HG02970 (cell line): ENCODE measurements at regions not wholly inside any gene's neighbourhood (a gene's known extent, or its start where the extent isn't known, plus 50 kb on each side); places are given as distances from the start of the nearest gene placed in this dataset.
"Not testable (repeated sequence)": the region's sequence is repeated elsewhere in the genome, so short reads cannot be mapped to it uniquely, and the experiment has no call there.

Source experiments
- ATAC-seq: cut with Tn5 transposase; IDR thresholded peaks from one replicate; pipeline ENCODE4 v1.9.1; 2021; ENCODE audit warnings: mild to moderate bottlenecking, moderate library complexity, moderate number of reproducible peaks; ENCODE audit not compliant: unreplicated experiment, low FRiP score

DNA sequence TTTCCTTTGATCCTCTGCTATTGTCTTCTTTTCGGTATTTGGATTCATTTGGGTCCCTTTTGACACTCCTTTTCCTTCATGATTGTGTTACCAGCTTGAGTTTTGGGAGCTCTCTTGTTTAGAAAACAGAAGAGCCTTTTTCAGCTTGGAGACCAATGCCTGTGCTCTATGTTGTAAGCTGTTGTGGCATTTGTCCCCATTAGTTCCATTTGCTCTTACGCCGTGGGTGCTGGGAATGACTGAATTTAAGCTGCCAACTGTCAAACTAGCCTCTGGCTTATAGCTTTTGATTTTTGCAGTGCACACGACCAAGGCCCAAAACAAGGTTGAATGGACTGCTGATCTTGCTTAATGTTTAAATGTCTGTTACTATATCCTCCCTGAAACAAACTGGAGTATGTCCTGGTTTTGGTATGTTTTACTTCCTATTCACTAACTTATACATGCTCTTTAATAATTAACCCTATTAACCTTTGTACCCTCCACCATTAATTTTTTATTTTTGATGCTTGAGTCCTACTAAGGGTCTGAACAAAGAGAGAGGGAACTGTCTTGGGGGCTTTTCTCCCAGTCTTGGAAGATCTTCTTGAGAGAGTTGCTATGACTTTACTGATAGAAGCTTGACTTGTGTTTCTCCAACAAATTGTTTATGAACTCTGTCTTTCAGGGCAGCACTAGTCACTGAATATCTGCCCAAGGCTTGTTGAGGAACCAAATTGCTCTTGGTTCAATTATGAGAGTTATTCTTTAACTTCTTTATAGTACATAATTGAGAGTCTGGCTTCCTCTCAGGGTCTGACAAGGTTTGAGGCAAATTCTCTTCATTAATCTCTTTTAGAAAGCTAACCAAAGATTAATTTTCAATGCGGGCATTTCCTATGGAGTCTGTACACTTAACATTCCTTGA, 100.3 kb upstream of the SIRPG start:
- ATAC-seq: no peak

GRCh38 chr20:1757072-1757471, 99.5 kb upstream of the SIRPG start:
- ATAC-seq: no peak

GRCh38 chr20:1754749-1755148, 97.2 kb upstream of the SIRPG start:
- no peak for ATAC-seq

GRCh38 chr20:1754306-1754705, 96.7 kb upstream of the SIRPG start:
- ATAC-seq: no peak

DNA sequence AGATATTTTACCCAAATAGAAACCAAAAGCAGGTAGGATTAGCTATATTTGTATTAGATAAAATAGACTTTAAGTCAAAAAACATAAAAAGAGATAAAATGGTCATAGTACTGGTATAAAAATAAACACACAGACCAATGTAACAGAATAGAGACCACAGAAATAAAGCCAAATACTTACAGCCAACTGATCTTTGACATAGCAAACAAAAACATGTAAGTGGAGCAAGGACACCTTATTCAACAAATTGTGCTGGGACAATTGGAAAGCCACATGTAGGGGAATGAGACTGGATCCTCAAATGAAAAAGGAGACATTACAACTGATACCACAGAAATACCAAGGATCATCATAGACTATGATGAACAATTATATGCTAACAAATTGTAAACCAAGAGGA, 94.5 kb upstream of the SIRPG start:
- ATAC-seq: no peak

GRCh38 chr20:1748777-1749176, 91.2 kb upstream of the SIRPG start:
- no peak for ATAC-seq

- ATAC-seq: no peak
Observed at GRCh38 chr20:1747953-1748577, 90.5 kb upstream of the SIRPG start.

- ATAC-seq: not testable (repeated sequence)
Observed at GRCh38 chr20:1742049-1742434, 84.5 kb upstream of the SIRPG start.

- no peak for ATAC-seq
Observed at GRCh38 chr20:1741309-1742048, 83.9 kb upstream of the SIRPG start.

GRCh38 chr20:1737134-1737533, 79.6 kb upstream of the SIRPG start:
- no peak for ATAC-seq

DNA sequence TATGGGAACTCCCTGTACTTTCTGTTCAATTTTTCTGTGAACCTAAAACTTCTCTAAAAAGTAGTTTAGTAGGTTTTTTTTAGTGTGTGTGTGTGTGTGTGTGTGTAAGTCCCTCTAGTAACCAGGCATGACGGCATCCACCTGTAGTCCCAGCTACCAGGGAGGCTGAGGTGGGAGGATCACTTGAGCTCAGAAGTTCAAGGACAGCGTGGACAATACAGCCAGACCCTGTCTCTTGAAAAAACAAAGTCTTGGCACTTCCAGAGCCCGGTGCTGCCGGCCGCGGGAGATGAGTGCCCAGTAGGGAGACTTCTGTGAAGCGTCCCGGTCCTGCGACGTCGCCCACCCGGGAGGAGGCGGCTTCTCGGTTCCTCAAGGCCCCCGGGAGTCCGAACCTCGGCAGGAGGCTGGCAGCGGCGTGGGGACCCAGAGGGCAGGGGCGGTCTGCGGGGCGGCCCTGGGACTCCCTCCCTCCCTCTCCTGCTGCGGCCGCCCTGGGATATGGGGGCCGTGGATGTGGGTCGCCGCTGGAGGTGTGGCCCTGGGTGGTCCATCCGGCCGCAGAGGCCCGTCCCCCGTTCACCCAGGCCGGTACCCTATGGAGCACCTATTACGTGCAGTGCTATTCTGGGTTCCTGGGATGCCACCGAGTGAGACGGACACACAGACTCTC, 78.0 kb upstream of the SIRPG start:
- no peak for ATAC-seq

DNA sequence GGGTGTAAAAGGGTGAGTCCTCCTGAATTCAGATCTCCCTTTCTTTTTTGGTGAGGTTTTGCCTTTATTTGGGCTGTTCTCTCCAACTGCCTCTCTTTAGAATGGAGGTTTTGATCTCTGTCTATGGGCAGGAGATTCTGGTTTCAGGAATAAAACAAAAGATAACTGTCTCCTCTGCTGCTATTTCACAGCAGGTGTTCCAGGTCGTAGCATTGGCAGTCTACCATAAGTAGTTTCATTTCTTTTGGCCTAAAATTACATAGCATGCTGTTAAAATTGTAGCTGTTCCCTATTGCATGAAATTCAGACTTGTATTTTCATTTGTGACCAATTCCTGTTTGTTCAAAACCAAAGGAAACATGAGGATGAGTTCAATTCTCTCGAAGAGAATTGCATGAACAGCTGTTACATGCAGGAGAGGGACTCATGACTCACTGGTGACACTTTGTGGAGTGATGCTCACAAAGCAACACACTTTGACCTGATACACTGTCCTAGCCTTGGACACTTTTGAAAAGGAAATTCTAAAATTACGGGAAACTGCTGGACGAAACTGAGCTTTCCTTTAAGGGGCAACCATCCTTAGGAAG, 76.8 kb upstream of the SIRPG start:
- ATAC-seq: no peak

GRCh38 chr20:1731828-1732375, 74.3 kb upstream of the SIRPG start:
- ATAC-seq: not testable (repeated sequence)

DNA sequence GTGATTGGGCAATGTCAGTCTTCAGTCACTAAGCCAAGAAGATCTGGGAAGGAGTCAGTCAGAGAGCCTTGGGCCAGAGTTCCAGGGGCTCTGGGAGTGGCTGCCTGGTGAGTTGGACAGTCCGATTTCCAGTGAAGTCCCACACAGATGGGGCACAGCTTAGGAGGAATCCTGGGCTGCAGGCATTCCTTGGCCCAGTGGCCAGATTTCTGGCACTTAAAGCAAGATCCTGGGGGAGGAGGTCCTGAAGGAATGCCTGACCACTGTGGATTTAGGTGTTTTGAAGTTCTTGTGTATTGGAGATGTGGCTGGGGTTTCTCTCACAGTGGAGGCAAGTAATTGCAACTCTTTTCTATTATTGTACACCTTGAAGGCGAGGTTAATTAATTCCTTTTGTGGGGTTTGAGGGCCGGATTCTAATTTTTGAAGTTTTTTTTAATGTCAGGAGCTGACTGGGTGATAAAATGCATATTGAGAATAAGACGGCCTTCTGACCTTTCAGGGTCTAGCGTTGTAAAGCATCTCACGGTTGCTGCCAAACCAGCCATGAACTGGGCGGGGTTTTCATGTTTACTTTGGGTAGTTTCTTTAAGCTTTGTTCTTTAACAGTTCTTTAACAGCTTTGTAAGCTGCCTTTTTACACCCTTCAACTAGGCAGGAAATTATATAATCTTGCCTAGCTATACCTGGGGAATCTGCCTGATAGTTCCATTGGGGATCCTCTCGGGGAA, 73.6 kb upstream of the SIRPG start:
- not testable (repeated sequence) for ATAC-seq

- ATAC-seq: not testable (repeated sequence)
Observed at GRCh38 chr20:1727303-1727702, 69.7 kb upstream of the SIRPG start.

DNA sequence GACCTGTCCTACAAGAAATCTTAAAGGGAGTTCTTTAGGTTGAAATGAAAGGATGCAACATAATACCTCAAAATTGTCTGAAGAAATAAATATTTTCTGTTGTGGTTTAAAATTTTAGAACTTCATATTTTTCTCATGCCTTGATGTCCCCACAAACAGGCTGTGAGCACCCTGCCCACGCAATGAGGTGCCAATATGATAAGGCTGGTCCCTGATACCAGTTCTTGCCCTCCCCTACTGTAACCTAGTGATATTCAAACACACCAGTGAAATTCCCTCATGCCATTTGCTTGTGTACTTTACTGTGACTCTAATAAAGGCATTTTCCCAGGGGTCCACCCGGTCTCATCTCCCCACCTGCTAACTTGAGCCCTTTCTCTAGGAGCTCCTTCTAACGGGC, 67.3 kb upstream of the SIRPG start:
- no peak for ATAC-seq

DNA sequence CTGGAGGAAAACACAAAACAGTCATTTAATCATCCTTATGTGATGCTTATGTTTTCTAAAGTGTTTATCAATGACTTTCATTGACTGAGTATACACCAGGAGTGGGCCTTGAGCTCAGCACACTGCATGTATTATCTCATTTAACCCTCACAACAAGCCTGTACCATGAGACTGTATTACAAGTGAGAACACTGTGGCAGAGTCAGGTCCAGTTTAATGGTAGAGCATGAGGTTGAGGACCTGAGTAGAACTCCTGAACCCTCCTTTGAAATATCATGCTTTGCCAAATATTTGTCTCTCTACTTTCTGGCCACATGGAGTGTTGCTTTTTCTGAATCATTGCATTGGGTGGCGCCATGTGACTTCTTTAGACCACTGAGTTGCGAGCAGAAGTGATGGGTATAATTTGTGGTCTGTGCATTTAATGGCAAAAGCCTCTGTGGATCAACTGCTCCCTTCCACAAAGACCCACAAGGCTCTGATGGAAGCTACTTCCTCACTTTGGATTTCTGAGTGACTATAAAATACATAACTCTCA, 65.0 kb upstream of the SIRPG start:
- no peak for ATAC-seq

DNA sequence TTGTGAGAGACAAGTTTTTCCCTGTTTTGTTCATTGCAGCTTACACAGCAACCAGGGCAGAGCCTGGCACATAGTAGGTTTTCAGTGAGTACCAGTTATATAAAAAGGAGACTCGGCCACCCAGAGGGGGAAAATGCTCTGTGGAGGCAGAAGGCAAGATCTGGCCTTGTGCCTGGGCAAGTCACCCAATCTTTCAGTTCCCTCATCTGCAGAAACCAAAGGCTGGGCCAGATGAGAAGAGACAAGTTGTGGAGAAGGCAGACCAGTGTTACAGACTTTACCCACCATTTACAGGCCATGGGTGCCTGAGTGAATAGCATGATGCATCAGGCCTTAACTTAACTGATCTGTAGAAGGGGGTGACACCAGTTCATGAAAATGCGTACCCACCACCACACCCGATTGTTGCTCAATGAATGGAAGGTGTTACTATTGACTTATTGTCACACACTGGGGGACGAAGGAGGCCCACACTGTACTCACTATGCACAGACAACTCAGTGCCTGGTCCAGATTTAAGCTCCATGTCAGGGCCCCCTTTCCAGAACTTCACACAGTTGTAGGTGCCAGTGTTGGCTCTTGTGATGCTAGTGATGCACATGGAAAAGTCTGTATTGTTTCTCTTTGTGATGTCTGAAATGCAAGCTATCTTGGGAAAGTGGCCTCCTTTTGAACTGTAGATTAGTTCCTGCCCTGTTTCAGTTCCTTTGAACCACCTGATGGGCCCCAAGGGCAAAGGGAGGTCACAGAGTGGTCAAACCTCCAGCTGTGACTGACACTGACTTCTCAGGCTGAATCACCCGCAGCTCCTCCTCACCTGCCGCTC, 64.3 kb upstream of the SIRPG start:
- ATAC-seq: no peak
